HEK293 (cell line): ENCODE measurements at regions not wholly inside any gene's neighbourhood (a gene's known extent, or its start where the extent isn't known, plus 50 kb on each side); places are given as distances from the start of the nearest gene placed in this dataset.

Experiments used
- GLI4 ChIP-seq: fragments of 450-650 bp; formaldehyde crosslinking; IDR thresholded peaks from 2 replicates; pipeline ENCODE4 v1.5.1; 2016; ENCODE audit warnings: missing biosample characterization, missing genetic modification characterization
- YY1 ChIP-seq: fragments of 450-650 bp; formaldehyde crosslinking; IDR thresholded peaks from 2 replicates; pipeline ENCODE4 v1.5.1; 2018; ENCODE audit warnings: missing biosample characterization, missing genetic modification characterization
- ZNF10 ChIP-seq: fragments of 450-650 bp; formaldehyde crosslinking; IDR thresholded peaks from 2 replicates; pipeline ENCODE4 v1.5.1; 2017; ENCODE audit warnings: missing biosample characterization, missing genetic modification characterization
- ZNF133 ChIP-seq: fragments of 450-650 bp; formaldehyde crosslinking; IDR thresholded peaks from 2 replicates; pipeline ENCODE4 v1.5.1; 2016; ENCODE audit warnings: missing biosample characterization, missing genetic modification characterization
- ZNF146 ChIP-seq: fragments of 450-650 bp; formaldehyde crosslinking; IDR thresholded peaks from 2 replicates; pipeline ENCODE4 v1.5.1; 2016; ENCODE audit warnings: missing biosample characterization, missing genetic modification characterization
- TF ChIP-seq, protein P1 (sequence below): fragments of 450-650 bp; formaldehyde crosslinking; IDR thresholded peaks from 2 replicates; pipeline ENCODE4 v1.5.1; 2016; ENCODE audit warnings: missing biosample characterization, missing genetic modification characterization
- TF ChIP-seq, protein P2 (sequence below): fragments of 450-650 bp; formaldehyde crosslinking; IDR thresholded peaks from 2 replicates; pipeline ENCODE4 v1.5.1; 2016; ENCODE audit warnings: missing biosample characterization, missing genetic modification characterization
- TF ChIP-seq, protein P3 (sequence below): fragments of 450-650 bp; IDR thresholded peaks from 2 replicates; pipeline ENCODE4 v1.5.1; 2018; ENCODE audit warnings: missing biosample characterization, missing genetic modification characterization

DNA sequence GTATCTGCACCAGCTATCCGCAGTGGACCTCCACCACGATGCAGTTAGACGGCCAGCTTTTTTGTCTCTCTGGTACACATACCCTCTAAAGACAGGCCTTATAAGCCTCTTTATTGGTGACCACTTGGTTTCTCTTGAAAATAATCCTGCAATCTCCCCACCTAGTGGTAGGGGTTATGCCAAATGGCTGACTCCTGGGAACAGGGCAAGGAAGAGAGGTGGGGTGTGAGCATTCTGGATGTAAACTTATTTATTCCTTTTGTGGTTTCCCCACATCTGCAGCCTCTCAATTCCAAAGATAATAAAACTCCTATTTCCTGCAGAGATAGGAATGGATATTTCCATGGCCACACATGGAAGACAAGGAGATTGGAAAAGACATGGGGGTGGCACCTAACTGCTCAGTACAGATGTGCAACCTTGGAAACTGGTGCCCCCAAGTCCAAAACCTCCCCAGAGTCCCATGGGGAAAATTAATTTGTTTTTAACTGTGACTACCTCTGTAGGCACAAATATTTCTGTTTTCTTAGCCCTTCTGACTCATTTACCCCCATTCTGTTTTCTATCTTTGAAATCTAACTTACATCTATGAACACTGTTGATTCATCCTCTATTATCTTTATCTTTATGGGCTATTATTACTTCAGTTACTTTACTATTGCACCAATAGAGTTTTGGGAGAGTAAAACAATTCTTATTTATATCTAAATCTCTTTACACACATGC lies 112.7 kb upstream of the TSHZ3 start:
- TF ChIP-seq, protein P1, sequence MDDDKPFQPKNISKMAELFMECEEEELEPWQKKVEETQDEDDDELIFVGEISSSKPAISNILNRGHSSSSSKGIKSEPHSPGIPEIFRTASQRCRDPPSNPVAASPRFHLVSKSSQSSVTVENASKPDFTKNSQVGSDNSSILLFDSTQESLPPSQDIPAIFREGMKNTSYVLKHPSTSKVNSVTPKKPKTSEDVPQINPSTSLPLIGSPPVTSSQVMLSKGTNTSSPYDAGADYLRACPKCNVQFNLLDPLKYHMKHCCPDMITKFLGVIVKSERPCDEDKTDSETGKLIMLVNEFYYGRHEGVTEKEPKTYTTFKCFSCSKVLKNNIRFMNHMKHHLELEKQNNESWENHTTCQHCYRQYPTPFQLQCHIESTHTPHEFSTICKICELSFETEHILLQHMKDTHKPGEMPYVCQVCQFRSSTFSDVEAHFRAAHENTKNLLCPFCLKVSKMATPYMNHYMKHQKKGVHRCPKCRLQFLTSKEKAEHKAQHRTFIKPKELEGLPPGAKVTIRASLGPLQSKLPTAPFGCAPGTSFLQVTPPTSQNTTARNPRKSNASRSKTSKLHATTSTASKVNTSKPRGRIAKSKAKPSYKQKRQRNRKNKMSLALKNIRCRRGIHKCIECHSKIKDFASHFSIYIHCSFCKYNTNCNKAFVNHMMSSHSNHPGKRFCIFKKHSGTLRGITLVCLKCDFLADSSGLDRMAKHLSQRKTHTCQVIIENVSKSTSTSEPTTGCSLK (tag by site-specific recombination) = no peak
- TF ChIP-seq ZNF133 (no peak), ZNF10 (tag by site-specific recombination) (no peak), YY1 (tag by site-specific recombination) (no peak), ZNF146 (no peak), GLI4 (tag by site-specific recombination) (no peak)
- TF ChIP-seq, protein P2, sequence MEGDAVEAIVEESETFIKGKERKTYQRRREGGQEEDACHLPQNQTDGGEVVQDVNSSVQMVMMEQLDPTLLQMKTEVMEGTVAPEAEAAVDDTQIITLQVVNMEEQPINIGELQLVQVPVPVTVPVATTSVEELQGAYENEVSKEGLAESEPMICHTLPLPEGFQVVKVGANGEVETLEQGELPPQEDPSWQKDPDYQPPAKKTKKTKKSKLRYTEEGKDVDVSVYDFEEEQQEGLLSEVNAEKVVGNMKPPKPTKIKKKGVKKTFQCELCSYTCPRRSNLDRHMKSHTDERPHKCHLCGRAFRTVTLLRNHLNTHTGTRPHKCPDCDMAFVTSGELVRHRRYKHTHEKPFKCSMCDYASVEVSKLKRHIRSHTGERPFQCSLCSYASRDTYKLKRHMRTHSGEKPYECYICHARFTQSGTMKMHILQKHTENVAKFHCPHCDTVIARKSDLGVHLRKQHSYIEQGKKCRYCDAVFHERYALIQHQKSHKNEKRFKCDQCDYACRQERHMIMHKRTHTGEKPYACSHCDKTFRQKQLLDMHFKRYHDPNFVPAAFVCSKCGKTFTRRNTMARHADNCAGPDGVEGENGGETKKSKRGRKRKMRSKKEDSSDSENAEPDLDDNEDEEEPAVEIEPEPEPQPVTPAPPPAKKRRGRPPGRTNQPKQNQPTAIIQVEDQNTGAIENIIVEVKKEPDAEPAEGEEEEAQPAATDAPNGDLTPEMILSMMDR = 0 out of 2 replicates have a peak, but pooled peaks have one; percentile 23
- TF ChIP-seq, protein P3, sequence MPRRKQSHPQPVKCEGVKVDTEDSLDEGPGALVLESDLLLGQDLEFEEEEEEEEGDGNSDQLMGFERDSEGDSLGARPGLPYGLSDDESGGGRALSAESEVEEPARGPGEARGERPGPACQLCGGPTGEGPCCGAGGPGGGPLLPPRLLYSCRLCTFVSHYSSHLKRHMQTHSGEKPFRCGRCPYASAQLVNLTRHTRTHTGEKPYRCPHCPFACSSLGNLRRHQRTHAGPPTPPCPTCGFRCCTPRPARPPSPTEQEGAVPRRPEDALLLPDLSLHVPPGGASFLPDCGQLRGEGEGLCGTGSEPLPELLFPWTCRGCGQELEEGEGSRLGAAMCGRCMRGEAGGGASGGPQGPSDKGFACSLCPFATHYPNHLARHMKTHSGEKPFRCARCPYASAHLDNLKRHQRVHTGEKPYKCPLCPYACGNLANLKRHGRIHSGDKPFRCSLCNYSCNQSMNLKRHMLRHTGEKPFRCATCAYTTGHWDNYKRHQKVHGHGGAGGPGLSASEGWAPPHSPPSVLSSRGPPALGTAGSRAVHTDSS (tag by site-specific recombination) = no peak
